HL-60 (cell line): ENCODE measurements at regions not wholly inside any gene's neighbourhood (a gene's known extent, or its start where the extent isn't known, plus 50 kb on each side); places are given as distances from the start of the nearest gene placed in this dataset.

Experiments used
- GABPA ChIP-seq: IDR thresholded peaks from 2 replicates; pipeline ENCODE4 v1.6.1; 2012; ENCODE audit warnings: low read depth
- SPI1 ChIP-seq: IDR thresholded peaks from 2 replicates; pipeline ENCODE4 v1.6.1; 2012; ENCODE audit warnings: low read depth, mild to moderate bottlenecking, borderline replicate concordance
- TF ChIP-seq, protein P1 (sequence below): IDR thresholded peaks from one replicate; pipeline ENCODE4 v1.5.1; 2011; ENCODE audit warnings: low read length, control low read depth, inconsistent platforms; ENCODE audit not compliant: insufficient read depth
- TF ChIP-seq, protein P2 (sequence below): IDR thresholded peaks from 2 replicates; pipeline ENCODE4 v1.6.1; 2012; ENCODE audit warnings: low read depth; ENCODE audit not compliant: insufficient replicate concordance

DNA sequence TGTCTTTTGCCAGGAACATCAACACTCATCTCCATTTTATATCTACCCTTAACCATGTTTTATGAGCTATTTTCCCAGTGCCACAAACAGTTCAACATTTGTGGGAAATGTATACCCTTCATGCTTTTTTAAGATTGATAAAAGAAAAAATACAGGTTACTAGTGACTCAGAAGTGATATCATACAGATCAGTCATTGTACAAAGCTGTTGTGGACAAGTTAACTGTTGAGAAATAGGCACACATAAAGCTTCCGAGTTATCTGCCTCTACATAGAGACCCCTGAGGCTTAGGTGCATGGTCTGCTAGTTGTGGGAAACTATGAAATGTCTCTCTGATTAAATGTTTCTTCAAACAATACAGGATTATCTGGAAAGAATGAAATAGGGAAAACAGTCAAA lies 96.3 kb downstream of the LSM5 start:
- TF ChIP-seq, protein P1, sequence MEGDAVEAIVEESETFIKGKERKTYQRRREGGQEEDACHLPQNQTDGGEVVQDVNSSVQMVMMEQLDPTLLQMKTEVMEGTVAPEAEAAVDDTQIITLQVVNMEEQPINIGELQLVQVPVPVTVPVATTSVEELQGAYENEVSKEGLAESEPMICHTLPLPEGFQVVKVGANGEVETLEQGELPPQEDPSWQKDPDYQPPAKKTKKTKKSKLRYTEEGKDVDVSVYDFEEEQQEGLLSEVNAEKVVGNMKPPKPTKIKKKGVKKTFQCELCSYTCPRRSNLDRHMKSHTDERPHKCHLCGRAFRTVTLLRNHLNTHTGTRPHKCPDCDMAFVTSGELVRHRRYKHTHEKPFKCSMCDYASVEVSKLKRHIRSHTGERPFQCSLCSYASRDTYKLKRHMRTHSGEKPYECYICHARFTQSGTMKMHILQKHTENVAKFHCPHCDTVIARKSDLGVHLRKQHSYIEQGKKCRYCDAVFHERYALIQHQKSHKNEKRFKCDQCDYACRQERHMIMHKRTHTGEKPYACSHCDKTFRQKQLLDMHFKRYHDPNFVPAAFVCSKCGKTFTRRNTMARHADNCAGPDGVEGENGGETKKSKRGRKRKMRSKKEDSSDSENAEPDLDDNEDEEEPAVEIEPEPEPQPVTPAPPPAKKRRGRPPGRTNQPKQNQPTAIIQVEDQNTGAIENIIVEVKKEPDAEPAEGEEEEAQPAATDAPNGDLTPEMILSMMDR, result no peak
- TF ChIP-seq GABPA (no peak), SPI1 (no peak)
- TF ChIP-seq, protein P2, sequence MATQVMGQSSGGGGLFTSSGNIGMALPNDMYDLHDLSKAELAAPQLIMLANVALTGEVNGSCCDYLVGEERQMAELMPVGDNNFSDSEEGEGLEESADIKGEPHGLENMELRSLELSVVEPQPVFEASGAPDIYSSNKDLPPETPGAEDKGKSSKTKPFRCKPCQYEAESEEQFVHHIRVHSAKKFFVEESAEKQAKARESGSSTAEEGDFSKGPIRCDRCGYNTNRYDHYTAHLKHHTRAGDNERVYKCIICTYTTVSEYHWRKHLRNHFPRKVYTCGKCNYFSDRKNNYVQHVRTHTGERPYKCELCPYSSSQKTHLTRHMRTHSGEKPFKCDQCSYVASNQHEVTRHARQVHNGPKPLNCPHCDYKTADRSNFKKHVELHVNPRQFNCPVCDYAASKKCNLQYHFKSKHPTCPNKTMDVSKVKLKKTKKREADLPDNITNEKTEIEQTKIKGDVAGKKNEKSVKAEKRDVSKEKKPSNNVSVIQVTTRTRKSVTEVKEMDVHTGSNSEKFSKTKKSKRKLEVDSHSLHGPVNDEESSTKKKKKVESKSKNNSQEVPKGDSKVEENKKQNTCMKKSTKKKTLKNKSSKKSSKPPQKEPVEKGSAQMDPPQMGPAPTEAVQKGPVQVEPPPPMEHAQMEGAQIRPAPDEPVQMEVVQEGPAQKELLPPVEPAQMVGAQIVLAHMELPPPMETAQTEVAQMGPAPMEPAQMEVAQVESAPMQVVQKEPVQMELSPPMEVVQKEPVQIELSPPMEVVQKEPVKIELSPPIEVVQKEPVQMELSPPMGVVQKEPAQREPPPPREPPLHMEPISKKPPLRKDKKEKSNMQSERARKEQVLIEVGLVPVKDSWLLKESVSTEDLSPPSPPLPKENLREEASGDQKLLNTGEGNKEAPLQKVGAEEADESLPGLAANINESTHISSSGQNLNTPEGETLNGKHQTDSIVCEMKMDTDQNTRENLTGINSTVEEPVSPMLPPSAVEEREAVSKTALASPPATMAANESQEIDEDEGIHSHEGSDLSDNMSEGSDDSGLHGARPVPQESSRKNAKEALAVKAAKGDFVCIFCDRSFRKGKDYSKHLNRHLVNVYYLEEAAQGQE, result no peak
